Endodermal cell (in vitro differentiated cells): ENCODE measurements at regions not wholly inside any gene's neighbourhood (a gene's known extent, or its start where the extent isn't known, plus 50 kb on each side); places are given as distances from the start of the nearest gene placed in this dataset.
A peak's percentile ranks its signal among the peaks of the same experiment; 100 is the strongest.
"Not testable (repeated sequence)": the region's sequence is repeated elsewhere in the genome, so short reads cannot be mapped to it uniquely, and the experiment has no call there.

Experiments
- DNase-seq: peaks from one replicate; pipeline ENCODE4 v3.0.0-alpha.2; 2017
- H3K27ac ChIP-seq: 2 replicates; pipeline ENCODE4 v1.5.1; 2013; ENCODE audit warnings: mild to moderate bottlenecking, low read depth, low read length, moderate library complexity
- H3K27me3 ChIP-seq: 2 replicates; pipeline ENCODE4 v1.6.1; 2013; ENCODE audit warnings: mild to moderate bottlenecking, low read length, moderate library complexity; ENCODE audit not compliant: insufficient read depth, control insufficient read depth, poor library complexity, severe bottlenecking
- H3K36me3 ChIP-seq: 2 replicates; pipeline ENCODE4 v1.7.0; 2013; ENCODE audit warnings: mild to moderate bottlenecking, low read length, moderate library complexity; ENCODE audit not compliant: control insufficient read depth, insufficient read depth
- H3K4me1 ChIP-seq: one replicate; pipeline ENCODE4 v1.7.0; 2013; ENCODE audit warnings: low read length; ENCODE audit not compliant: control insufficient read depth, insufficient read depth
- H3K4me3 ChIP-seq: 2 replicates; pipeline ENCODE4 v1.5.1; 2013; ENCODE audit warnings: mild to moderate bottlenecking, low read length, moderate library complexity
- H3K9ac ChIP-seq: 2 replicates; pipeline ENCODE4 v1.6.1; 2013; ENCODE audit warnings: mild to moderate bottlenecking, low read length, moderate library complexity; ENCODE audit not compliant: poor library complexity, severe bottlenecking; ENCODE audit errors: extremely low read depth
- H3K9me3 ChIP-seq: 2 replicates; pipeline ENCODE4 v1.6.1; 2013; ENCODE audit warnings: mild to moderate bottlenecking, low read length, moderate library complexity; ENCODE audit not compliant: control insufficient read depth
- H3K27ac Mint-ChIP-seq: 2 replicates; pipeline ENCODE4 v1.8.0; 2020; ENCODE audit warnings: mixed read lengths
- H3K27me3 Mint-ChIP-seq: 2 replicates; pipeline ENCODE4 v1.8.0; 2021; ENCODE audit warnings: mild to moderate bottlenecking, mixed read lengths; ENCODE audit not compliant: insufficient read depth
- H3K36me3 Mint-ChIP-seq: 2 replicates; pipeline ENCODE4 v1.8.0; 2020; ENCODE audit warnings: low read depth, mixed read lengths
- H3K4me1 Mint-ChIP-seq: 2 replicates; pipeline ENCODE4 v1.8.0; 2020; ENCODE audit warnings: mixed read lengths
- H3K4me3 Mint-ChIP-seq: 2 replicates; pipeline ENCODE4 v1.8.0; 2020; ENCODE audit warnings: mild to moderate bottlenecking, moderate library complexity, mixed read lengths
- H3K9me3 Mint-ChIP-seq: 2 replicates; pipeline ENCODE4 v1.8.0; 2020; ENCODE audit warnings: mild to moderate bottlenecking, mixed read lengths
- CTCF ChIP-seq: fragments of 200-600 bp; sonication (generic); conservative IDR thresholded peaks from 2 replicates; pipeline ENCODE4 v1.5.0; 2021; ENCODE audit warnings: antibody characterized with exemption, mild to moderate bottlenecking
- WGBS, 2 experiments: methylation state at CpG; one replicate each; pipeline versions ENCODE4 v1.1.5 to v1.1.7; 2013; ENCODE audit warnings: missing lambda C conversion rate in 2 of 2, mixed read lengths in 1 of 2; ENCODE audit not compliant: insufficient coverage in 1 of 2, insufficient read length in 1 of 2; 5-methylcytosine and 5-hydroxymethylcytosine counted together

GRCh38 chr2:142504754-142505153 lies 372.7 kb upstream of the KYNU start:
- Mint-ChIP-seq H3K36me3 (no peaks in the 10 kb centered on the region), H3K4me3 (no peak overlapping the region), H3K9me3 (no peaks in the 10 kb centered on the region), H3K27ac (no peak overlapping the region), H3K4me1 (peaks cover 9% of the 10 kb centered on the region), H3K27me3 (no peaks in the 10 kb centered on the region)
- Histone ChIP-seq H3K4me1 (no peaks in the 10 kb centered on the region), H3K27ac (no peak overlapping the region), H3K4me3 (no peak overlapping the region), H3K9ac (no peak overlapping the region), H3K9me3 (no peaks in the 10 kb centered on the region), H3K36me3 (no peaks in the 10 kb centered on the region), H3K27me3 (no peaks in the 10 kb centered on the region)
- DNase-seq = no peak
- no CpG with 5 or more reads among the region's 1 CpG for WGBS, 2 experiments
- TF ChIP-seq CTCF = no peak

- Histone ChIP-seq H3K4me3 (no peak overlapping the region), H3K9ac (no peak overlapping the region), H3K27ac (no peak overlapping the region), H3K27me3 (no peaks in the 10 kb centered on the region), H3K4me1 (no peaks in the 10 kb centered on the region), H3K36me3 (no peaks in the 10 kb centered on the region), H3K9me3 (no peaks in the 10 kb centered on the region)
- DNase-seq = no peak
- H3K27me3 Mint-ChIP-seq = no peaks in the 10 kb centered on the region
- H3K27ac Mint-ChIP-seq = no peak overlapping the region
- WGBS, 2 experiments = 80% methylated on average over 1 of the region's 1 CpG; no CpG with 5 or more reads in 1 of the 2 experiments
- no peak overlapping the region for H3K4me3 Mint-ChIP-seq
- no peaks in the 10 kb centered on the region for H3K36me3 Mint-ChIP-seq
- no peaks in the 10 kb centered on the region for H3K9me3 Mint-ChIP-seq
- peaks cover 9% of the 10 kb centered on the region for H3K4me1 Mint-ChIP-seq
- no peak for TF ChIP-seq CTCF
Observed at GRCh38 chr2:142502402-142502801, 371.6 kb upstream of the LRP1B start.

GRCh38 chr2:142495141-142495540 lies 364.3 kb upstream of the LRP1B start:
- H3K4me3 ChIP-seq = no peak overlapping the region
- H3K9ac ChIP-seq = no peak overlapping the region
- Mint-ChIP-seq H3K36me3 (peaks cover 5% of the 10 kb centered on the region), H3K4me3 (no peak overlapping the region), H3K27ac (no peak overlapping the region), H3K27me3 (no peaks in the 10 kb centered on the region), H3K4me1 (peaks cover 9% of the 10 kb centered on the region), H3K9me3 (peaks cover 14% of the 10 kb centered on the region)
- 92% methylated on average over 2 of the region's 2 CpGs for WGBS, 2 experiments
- no peaks in the 10 kb centered on the region for H3K4me1 ChIP-seq
- H3K36me3 ChIP-seq = no peaks in the 10 kb centered on the region
- no peaks in the 10 kb centered on the region for H3K27me3 ChIP-seq
- DNase-seq = peak; percentile 45
- H3K27ac ChIP-seq = no peak overlapping the region
- no peak for TF ChIP-seq CTCF
- peaks cover 8% of the 10 kb centered on the region for H3K9me3 ChIP-seq

- peak; percentile 65 for DNase-seq
- H3K27ac Mint-ChIP-seq, H3K36me3 Mint-ChIP-seq, H3K27me3 ChIP-seq, H3K27me3 Mint-ChIP-seq, H3K4me1 ChIP-seq, H3K36me3 ChIP-seq, H3K4me1 Mint-ChIP-seq, H3K9ac ChIP-seq, H3K27ac ChIP-seq, H3K4me3 ChIP-seq, H3K4me3 Mint-ChIP-seq: not testable (repeated sequence)
- 91% methylated on average over 2 of the region's 3 CpGs; no CpG with 5 or more reads in 1 of the 2 experiments for WGBS, 2 experiments
- H3K9me3 ChIP-seq = peaks cover 19% of the 10 kb centered on the region
- peaks cover 24% of the 10 kb centered on the region for H3K9me3 Mint-ChIP-seq
Observed at GRCh38 chr2:142489631-142490030, 358.8 kb upstream of the LRP1B start.
